HG03432 (cell line): ENCODE measurements at regions not wholly inside any gene's neighbourhood (a gene's known extent, or its start where the extent isn't known, plus 50 kb on each side); places are given as distances from the start of the nearest gene placed in this dataset.

ENCODE experiments used
- ATAC-seq: cut with Tn5 transposase; IDR thresholded peaks from one replicate; pipeline ENCODE4 v1.9.1; 2021; ENCODE audit warnings: mild to moderate bottlenecking, moderate library complexity; ENCODE audit not compliant: unreplicated experiment

DNA sequence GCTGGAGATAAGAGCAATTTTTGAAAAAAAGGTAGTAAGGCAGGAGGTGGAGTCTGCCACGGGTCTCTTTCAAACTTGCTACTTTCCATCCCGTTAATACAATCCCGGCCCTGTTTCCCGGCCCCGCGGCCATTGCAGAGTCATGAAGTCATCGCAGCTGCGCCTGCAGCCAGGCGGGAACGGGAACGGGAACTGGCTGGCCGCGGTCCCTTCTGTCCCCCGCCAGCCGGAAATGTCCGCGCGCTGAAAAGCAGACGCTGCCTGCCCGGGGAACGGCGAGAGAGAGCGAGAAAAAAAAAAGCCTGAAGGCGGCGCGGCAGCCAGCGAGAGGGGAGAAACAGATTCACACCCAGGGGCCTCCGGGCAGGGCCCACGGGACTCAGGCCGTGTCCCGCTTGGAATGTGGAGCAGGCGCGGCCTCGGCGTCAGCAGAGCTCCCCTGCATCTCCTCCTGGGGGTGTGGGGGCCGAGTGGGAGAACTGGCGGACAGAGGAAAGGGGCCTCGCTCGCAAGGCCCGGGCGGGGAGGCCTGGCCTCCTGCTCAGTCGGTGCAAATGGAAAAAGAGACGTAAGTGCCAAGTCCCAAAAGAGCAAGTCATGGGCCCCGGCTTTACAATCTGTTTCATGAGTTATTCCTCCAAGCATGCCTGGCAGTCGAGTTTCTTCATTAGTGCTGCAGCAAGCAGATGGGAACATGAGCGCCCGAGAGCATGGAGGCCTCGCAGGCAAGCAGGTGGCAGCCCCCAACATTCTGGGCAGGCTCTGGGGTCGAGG is 201.2 kb upstream of the GAS1 start:
- ATAC-seq = no peak

DNA sequence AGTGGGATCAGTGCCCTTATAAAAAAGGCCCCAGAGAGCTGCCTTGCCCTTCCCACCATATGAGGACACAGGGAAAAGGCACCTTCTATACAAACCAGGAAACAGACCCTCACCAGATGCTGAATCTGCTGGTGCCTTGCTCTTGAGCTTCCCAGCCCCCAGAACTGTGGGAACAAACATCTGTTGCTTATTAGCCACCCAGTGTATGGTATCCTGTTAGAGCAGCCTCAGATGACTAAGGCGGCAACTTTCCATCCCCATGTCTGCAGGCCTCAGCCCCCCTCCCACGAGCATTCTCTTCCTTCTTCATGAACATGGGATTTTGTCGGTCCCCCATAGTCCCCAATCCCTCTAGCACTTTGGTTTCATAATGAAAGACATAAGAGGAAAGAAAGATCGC is 202.5 kb upstream of the GAS1 start:
- ATAC-seq = no peak

- ATAC-seq = no peak
Measured at GRCh38 chr9:87152256-87152655, 204.9 kb upstream of the GAS1 start.

DNA sequence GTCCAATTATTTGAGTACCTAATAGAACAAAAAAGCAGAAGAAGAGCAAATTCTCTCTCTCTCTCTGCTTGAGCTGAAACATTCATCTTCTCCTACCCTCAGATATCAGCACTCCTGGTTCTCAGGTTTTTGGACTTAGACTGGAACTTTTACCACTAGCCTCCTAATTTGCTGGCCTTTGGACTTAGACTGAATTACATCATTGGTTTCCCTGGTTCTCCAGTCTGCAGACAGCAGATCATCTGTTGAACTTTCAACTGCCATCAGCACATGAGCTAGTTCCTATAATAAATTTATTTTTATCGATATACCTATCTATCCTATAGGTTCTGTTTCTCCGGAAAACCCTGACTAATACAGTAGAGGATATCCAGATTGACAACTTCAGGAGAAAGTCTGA is 208.9 kb upstream of the GAS1 start:
- ATAC-seq = no peak

- no peak for ATAC-seq
Measured at GRCh38 chr9:87157366-87158031, 210.2 kb upstream of the GAS1 start.

DNA sequence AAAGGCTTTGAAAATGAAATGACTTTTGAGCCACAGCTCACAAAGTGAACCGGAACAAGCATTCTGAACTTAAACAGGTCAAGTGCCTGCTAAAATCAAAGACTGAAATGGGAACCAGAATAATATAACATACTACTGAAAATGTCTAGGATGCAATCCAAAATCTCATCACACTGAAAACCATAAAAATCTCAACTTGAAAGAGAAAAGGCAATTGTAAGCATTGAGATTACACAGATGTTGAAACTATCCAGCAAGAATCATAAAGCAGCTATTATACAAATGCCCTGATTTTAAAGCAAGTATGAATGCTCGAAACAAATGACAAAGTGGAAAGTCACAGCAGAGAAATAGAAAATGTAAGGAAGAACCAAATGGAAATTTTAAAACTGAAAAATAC is 211.5 kb upstream of the GAS1 start:
- no peak for ATAC-seq

DNA sequence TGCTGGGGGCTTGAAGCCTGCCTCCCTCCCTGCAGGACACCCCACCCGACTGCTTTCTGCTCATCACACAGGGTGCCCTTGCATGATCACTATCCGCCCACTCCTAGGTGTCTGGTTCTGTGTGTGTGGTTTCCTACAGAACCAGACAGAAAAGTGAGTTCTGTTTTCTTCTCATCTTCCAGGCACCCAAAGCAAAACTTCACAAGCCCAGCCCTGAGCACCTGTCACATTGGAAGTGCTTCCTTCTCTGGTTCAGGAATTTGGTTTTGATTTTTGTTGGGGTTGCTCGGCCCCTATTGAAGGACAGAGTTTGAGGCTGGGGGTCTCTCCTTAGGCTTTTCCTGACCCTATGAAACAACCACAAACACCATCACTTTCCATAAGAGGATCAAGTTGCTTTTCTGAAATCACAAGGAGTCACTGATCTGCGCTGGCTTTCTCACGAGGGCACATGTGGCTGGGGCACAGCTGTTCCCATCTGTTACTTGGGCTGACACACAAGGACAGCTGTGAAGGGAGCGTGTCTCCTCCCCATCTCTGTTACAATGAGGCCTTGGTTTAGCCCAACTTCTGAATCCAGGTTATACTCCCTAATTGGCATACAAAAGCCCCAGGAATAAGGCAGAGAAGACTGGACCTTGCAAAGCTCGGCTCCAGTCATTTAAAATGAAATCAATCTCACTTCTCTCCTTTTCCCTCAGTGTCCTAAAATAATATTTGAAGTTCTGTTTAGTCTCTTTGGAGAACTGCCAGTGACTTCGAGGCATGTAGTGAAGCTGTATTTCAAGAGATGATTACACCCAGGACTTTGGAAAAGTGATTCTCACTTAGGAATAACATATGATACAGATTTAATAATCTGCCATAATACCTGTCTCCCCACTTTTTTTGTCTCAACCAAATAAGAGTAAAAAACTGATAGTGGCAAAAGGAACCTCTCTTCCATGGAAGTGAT is 213.1 kb upstream of the GAS1 start:
- no peak for ATAC-seq

DNA sequence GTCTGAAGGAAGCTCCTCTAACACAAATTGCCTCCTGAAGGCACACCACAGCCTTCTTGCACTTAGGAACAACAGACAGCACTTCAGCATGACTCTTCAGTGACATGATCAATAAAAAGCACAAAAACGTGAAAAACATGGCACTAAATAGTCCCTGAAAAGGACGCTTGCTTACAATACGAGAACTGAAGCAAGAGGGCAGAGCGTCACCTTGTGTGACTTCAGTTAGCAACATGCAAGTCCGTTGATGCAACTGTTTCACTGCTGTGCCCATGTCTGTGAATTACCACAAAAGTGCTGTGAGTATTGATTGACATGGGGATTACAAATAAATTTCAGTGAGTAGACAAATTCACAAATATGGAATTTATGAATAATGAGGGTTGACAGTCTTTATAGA is 219.9 kb upstream of the GAS1 start:
- no peak for ATAC-seq

- no peak for ATAC-seq
Measured at GRCh38 chr9:87167582-87167981, 220.3 kb upstream of the GAS1 start.

DNA sequence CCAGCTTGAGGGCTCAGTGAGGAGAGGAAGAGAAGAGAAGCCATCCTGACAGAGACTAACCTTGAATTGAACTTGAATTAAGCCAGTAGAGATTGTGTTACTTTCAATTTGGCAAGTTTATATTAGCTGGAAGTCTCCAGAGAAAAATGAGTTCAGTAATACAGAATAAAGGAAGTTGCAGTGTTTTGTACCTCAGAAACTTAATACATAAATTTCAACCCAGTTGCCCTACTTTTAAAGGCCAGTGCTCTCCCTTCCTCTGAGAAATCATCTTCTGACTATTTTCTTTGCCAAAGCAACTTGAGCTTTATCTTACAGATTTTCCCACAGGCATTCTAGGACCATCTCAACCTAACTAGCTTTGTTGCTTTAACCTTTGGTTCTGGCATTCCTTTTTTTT is 231.0 kb upstream of the GAS1 start:
- ATAC-seq = no peak

DNA sequence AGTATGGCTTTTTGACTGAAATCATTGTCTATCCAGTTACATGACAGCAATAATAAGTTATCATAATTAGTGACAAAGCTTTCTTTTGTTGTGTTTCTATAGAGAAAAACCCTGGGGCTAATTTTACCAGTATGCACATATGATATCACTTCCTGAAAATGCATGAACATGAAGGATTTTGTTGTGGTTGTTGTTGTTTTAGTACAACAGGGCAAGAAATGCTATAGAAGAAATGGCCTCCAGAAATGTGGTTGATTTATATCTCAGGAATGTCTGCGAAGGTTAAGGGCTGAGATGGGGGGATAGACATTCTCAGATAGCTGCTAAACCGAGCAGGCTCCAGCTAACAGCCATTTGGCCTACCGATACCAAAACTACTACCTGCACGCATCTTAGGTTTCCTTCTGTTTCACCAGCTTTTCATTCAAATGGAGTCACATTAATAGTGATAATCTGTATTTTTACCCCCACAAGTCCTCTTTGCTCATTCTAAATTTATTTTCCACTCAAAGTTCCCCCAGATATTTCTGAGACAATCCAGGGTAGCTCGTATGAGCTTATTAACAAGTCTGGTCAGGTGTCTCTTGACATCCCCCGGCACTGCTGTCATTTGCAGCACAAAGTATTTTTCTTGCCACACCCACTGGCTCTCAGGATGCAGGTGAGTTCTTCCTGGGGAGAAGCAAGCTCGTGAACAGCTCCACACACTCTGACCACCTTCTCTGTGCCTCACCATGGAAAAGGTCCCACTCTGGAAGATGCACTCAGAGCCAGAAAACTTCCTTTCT is 232.4 kb upstream of the GAS1 start:
- ATAC-seq = no peak

- no peak for ATAC-seq
Measured at GRCh38 chr9:87180361-87180760, 233.1 kb upstream of the GAS1 start.

DNA sequence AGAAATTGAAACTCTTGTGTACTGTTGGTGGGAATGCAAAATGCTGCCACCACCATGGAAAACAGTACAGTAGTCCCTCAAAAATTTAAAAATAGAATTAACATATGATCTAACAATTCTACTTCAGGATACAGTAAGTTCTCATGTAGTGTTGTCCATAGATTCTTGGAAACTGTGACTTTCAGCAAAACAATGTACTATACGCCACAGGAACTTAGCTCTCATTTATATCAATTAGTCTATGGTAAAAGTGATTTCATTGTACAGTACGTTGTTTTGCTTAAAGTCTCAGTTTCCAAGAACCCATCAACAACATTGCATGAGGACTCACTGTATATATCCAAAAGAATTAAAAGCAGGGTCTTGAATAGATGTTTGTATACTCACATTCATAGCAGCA is 233.5 kb upstream of the GAS1 start:
- ATAC-seq = no peak

DNA sequence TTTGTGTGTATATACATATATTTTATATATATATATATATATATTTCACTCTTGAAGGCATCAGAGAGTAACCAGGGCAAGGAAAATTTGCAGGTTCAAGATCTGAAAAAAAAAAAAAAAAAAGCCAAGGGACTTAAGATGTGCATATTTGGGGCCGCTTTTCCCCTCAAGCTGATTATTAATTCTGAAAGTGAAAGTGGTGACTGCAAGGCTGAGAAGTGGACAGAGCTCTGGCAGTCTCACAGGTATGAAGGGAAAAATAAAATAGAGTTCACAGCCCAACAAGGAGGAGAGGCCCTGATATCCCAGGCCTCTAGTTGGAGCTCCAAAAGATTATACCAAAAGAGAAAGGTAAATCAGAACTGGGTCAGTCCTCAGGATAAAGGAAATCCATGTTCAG is 234.4 kb upstream of the GAS1 start:
- no peak for ATAC-seq

GRCh38 chr9:87184956-87185642 is 237.8 kb upstream of the GAS1 start:
- ATAC-seq = no peak

- ATAC-seq = no peak
Measured at GRCh38 chr9:87187656-87188055, 240.3 kb upstream of the GAS1 start.

GRCh38 chr9:87189006-87189405 is 241.7 kb upstream of the GAS1 start:
- no peak for ATAC-seq

DNA sequence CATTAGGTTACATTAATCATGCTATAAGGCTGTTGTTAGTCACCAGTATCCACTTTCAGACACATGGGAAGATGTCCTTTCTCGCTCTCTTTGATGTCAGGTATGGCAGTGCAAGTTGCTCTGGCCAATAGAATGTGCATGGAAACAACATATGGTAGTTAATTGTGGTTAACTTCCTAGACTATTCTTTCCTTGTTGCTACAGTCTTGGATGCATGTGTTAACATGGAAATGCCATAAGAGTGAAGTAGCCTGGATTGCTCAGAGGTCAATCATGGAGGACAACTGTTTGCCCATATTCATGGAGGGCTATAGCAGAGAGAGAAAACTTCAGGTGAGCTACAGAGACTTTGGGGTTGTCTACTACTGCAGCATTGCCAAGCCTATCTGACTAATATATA is 245.8 kb upstream of the GAS1 start:
- ATAC-seq = no peak

- ATAC-seq = no peak
Measured at GRCh38 chr9:87193925-87194868, 246.9 kb upstream of the GAS1 start.
